GM21381 (cell line): ENCODE measurements at regions not wholly inside any gene's neighbourhood (a gene's known extent, or its start where the extent isn't known, plus 50 kb on each side); places are given as distances from the start of the nearest gene placed in this dataset.
"Not testable (repeated sequence)": the region's sequence is repeated elsewhere in the genome, so short reads cannot be mapped to it uniquely, and the experiment has no call there.

Experiments used
- ATAC-seq: cut with Tn5 transposase; IDR thresholded peaks from one replicate; pipeline ENCODE4 v1.9.1; 2021; ENCODE audit warnings: mild to moderate bottlenecking, moderate library complexity; ENCODE audit not compliant: unreplicated experiment

GRCh38 chr3:15982667-15983196 lies 185.0 kb upstream of the ANKRD28 start:
- no peak for ATAC-seq

GRCh38 chr3:15983232-15983631 lies 185.5 kb upstream of the ANKRD28 start:
- ATAC-seq = no peak

- no peak for ATAC-seq
These were observed 185.9 kb upstream of the ANKRD28 start for GRCh38 chr3:15983693-15984092.

- ATAC-seq = no peak
These were observed 185.1 kb upstream of the GALNT15 start for GRCh38 chr3:15989419-15989818.

- ATAC-seq = not testable (repeated sequence)
These were observed 180.8 kb upstream of the GALNT15 start for GRCh38 chr3:15993660-15994059.

- not testable (repeated sequence) for ATAC-seq
These were observed 178.0 kb upstream of the GALNT15 start for GRCh38 chr3:15996496-15996895.

GRCh38 chr3:15997274-15997943 lies 177.1 kb upstream of the GALNT15 start:
- no peak for ATAC-seq

GRCh38 chr3:15998911-15999310 lies 175.6 kb upstream of the GALNT15 start:
- no peak for ATAC-seq

GRCh38 chr3:16004812-16005211 lies 169.7 kb upstream of the GALNT15 start:
- no peak for ATAC-seq

GRCh38 chr3:16011376-16011775 lies 163.1 kb upstream of the GALNT15 start:
- ATAC-seq = no peak

GRCh38 chr3:16012086-16012485 lies 162.4 kb upstream of the GALNT15 start:
- ATAC-seq = no peak

GRCh38 chr3:16013568-16013967 lies 160.9 kb upstream of the GALNT15 start:
- no peak for ATAC-seq

GRCh38 chr3:16021801-16022200 lies 152.7 kb upstream of the GALNT15 start:
- ATAC-seq = not testable (repeated sequence)

GRCh38 chr3:16023881-16024280 lies 150.6 kb upstream of the GALNT15 start:
- ATAC-seq = not testable (repeated sequence)

- no peak for ATAC-seq
These were observed 149.9 kb upstream of the GALNT15 start for GRCh38 chr3:16024548-16024947.

- no peak for ATAC-seq
These were observed 147.7 kb upstream of the GALNT15 start for GRCh38 chr3:16026753-16027152.

GRCh38 chr3:16028604-16029003 lies 145.9 kb upstream of the GALNT15 start:
- ATAC-seq = no peak

- ATAC-seq = no peak
These were observed 144.1 kb upstream of the GALNT15 start for GRCh38 chr3:16030342-16030741.

GRCh38 chr3:16031434-16031833 lies 143.0 kb upstream of the GALNT15 start:
- ATAC-seq = no peak

GRCh38 chr3:16033889-16034687 lies 140.4 kb upstream of the GALNT15 start:
- no peak for ATAC-seq

- no peak for ATAC-seq
These were observed 133.5 kb upstream of the GALNT15 start for GRCh38 chr3:16040991-16041390.
